ENCODE measurements at regions not wholly inside any gene's neighbourhood (a gene's known extent, or its start where the extent isn't known, plus 50 kb on each side); places are given as distances from the start of the nearest gene placed in this dataset.

- TF ChIP-seq CTCF (IDR thresholded peaks at IDR 0.05; ENCODE audit: extremely low read depth, missing control alignments), result no peak
Measured at GRCh38 chr5:42338136-42338535, 85.1 kb upstream of the GHR start.

DNA sequence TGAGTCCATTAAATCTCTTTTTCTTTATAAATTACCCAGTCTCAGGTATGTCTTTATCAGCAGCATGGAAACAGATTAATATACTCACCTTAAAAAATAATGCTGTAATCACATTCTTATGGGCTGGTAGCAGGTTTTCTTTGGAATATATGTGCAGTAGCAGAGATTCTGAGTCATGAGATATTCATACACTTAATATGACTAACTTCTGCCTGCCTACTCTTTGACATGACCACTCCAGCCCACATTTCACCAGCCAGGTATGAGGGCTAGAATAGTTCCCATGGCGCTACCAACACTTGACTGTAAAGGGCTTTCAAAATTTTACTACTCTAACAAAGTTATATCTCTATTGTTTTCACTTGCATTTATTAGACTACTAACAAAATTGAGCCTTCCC is 74.1 kb upstream of the GHR start:
- no peak for DNase-seq (ENCODE audit: low spot score)
- no peak for TF ChIP-seq CTCF (IDR thresholded peaks at IDR 0.05; ENCODE audit: extremely low read depth, missing control alignments)

More at GRCh38 chr5:42338136-42338535, 85.1 kb upstream of the GHR start:
- no peak for DNase-seq (ENCODE audit: low spot score)

- no peak for DNase-seq (ENCODE audit: low spot score)
- TF ChIP-seq CTCF (IDR thresholded peaks at IDR 0.05; ENCODE audit: extremely low read depth, missing control alignments), result no peak
Measured at GRCh38 chr5:42351956-42352355, 71.3 kb upstream of the GHR start.

DNA sequence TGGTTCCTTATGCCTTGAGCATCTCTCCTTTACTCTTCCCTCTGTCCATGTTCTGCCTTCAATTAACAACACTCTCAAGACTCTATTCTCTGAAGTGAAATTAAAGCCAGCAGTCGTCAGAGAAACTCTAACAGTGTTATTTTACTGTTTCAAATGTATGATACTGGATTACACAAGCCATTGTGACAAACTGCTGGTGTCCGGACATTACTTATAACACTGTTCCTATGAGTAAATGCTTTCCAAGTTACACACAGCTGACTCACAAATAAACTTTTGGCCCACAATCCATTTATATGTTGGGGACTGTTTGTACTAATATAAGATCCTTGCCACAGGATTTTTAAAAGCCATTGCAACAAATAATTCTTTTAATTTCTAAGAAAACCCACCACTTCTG is 63.2 kb upstream of the GHR start:
- DNase-seq (ENCODE audit: low spot score), result no peak
- TF ChIP-seq CTCF (IDR thresholded peaks at IDR 0.05; ENCODE audit: extremely low read depth, missing control alignments), result no peak

- no peak for DNase-seq (ENCODE audit: low spot score)
- no peak for TF ChIP-seq CTCF (IDR thresholded peaks at IDR 0.05; ENCODE audit: extremely low read depth, missing control alignments)
Measured at GRCh38 chr5:42360616-42361314, 62.5 kb upstream of the GHR start.

DNA sequence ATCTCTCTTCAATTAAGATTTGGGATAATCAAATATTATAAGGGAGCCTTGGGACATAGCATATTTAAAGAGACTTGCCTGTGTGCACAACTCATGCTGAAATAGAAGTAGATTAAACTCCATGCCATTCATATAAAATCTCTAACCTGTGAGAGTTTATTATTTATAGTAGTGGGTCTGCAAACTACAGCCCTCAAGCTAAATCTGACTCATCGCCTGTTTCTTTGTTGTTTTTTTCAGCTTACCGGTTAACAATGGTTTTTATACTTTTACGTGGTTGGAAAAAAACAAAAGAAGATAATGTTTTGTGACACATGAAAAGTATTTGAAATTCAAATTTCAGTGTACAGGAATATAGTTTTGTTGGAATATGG is 61.9 kb upstream of the GHR start:
- no peak for TF ChIP-seq CTCF (IDR thresholded peaks at IDR 0.05; ENCODE audit: extremely low read depth, missing control alignments)
- DNase-seq (ENCODE audit: low spot score), result no peak

GRCh38 chr5:42366051-42366450 is 57.2 kb upstream of the GHR start:
- no peak for DNase-seq (ENCODE audit: low spot score)
- TF ChIP-seq CTCF (IDR thresholded peaks at IDR 0.05; ENCODE audit: extremely low read depth, missing control alignments), result no peak
